Activated T-cell treated with anti-CD3 and anti-CD28 coated beads, Interleukin-2, amount 50 U/mL, for 4 hours (primary cell): ENCODE measurements at regions not wholly inside any gene's neighbourhood (a gene's known extent, or its start where the extent isn't known, plus 50 kb on each side); places are given as distances from the start of the nearest gene placed in this dataset.
"Not testable (repeated sequence)": the region's sequence is repeated elsewhere in the genome, so short reads cannot be mapped to it uniquely, and the experiment has no call there.

Experiments used
- ATAC-seq, 2 donors: fragments of 200-7000 bp; cut with Tn5 transposase; one replicate each; pipeline ENCODE4 v1.10.0; 2021
- DNase-seq: peaks from one replicate; pipeline ENCODE4 v3.0.0-alpha.2; 2020
- H3K27me3 Mint-ChIP-seq: one replicate; pipeline ENCODE4 v1.8.0; 2021; ENCODE audit warnings: low read depth, mixed read lengths
- H3K36me3 Mint-ChIP-seq: one replicate; pipeline ENCODE4 v1.8.0; 2022; ENCODE audit warnings: mixed read lengths; ENCODE audit not compliant: insufficient read depth
- H3K4me1 Mint-ChIP-seq: one replicate; pipeline ENCODE4 v1.8.0; 2021; ENCODE audit warnings: low read depth, mixed read lengths
- H3K4me3 Mint-ChIP-seq: one replicate; pipeline ENCODE4 v1.8.0; 2021; ENCODE audit warnings: mild to moderate bottlenecking, moderate library complexity, mixed read lengths
- H3K9me3 Mint-ChIP-seq: one replicate; pipeline ENCODE4 v1.8.0; 2021; ENCODE audit warnings: mixed read lengths

DNA sequence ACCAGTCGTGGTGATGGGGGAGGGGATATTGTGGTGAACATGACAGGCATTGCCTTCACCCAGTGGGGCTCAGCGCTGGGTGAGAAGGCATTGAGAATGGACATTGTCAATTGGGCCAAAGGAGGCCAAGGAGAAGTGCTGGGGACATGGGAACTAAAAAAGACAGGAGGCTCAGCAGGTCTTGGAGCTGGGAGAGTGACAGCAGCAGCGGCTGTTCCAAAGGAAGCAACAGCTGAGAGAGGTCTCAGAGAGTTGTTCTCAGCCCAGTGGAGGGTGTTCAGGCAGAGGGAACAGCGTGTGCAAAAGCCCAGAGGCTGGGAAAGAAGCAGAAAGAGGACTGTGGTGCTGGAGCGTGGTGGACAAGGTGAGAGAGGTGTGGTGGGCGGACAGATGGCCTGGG lies 56.6 kb upstream of the ASNS start:
- ATAC-seq, H3K9me3 Mint-ChIP-seq, H3K27me3 Mint-ChIP-seq, H3K36me3 Mint-ChIP-seq, H3K4me1 Mint-ChIP-seq, DNase-seq: not testable (repeated sequence)
- H3K4me3 Mint-ChIP-seq, result peak overlapping the region; percentile 74

DNA sequence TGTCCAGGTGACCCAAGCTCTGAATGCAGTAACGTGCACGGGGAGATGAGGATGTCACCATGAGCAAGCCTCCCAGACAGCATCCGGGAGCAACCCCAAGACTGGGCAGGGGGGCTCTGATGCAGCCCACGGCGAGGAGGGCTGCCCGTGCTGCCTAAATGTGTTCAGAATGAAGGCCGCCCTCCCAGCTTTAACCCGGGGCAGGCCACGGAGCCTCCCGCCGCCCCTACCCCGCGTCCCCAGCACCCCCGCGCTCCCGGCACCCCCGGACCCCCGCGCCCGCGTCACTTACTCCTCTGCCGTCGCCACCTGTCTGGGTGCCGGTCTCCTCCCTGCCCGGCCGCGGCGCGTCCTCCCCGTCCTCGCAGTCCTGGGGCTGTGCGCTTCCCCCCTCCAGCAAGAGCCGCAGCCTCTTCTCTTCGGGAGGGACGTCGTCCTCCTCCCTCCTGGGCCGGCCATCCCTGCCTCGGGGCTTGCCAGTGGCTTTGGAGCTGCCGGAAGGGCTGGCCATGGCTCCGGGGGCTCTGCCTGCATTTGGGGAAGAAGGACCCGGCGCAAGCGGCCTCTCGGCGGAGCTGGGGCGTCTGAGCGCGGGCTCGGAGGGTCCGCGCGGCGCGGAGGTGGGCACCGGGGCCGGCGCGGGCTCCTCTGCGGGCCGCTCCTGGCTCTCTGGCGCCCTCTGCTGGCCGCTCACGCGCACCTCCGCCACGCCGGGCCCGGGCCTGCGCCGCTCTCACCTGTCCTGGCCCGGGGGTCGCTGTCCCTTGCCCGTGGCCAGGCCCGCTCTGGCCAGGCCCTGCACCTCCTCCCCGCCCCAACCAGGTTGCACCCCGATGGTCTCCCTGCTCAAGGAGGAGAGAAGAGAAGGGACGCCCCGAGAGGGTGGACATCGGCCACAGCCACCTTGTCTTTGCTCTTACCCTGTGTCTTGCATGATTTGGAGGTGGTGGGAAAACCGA lies 55.9 kb upstream of the ASNS start:
- H3K4me3 Mint-ChIP-seq, result peak overlapping the region; percentile 74
- DNase-seq (peak; percentile 69), ATAC-seq (peak; percentile 69 to 83)
- not testable (repeated sequence) for H3K36me3 Mint-ChIP-seq, H3K9me3 Mint-ChIP-seq, H3K27me3 Mint-ChIP-seq, H3K4me1 Mint-ChIP-seq
